GM18907 (cell line): ENCODE measurements at regions not wholly inside any gene's neighbourhood (a gene's known extent, or its start where the extent isn't known, plus 50 kb on each side); places are given as distances from the start of the nearest gene placed in this dataset.

Experiments used
- ATAC-seq: cut with Tn5 transposase; IDR thresholded peaks from one replicate; pipeline ENCODE4 v1.9.1; 2021; ENCODE audit warnings: mild to moderate bottlenecking, moderate library complexity; ENCODE audit not compliant: unreplicated experiment

DNA sequence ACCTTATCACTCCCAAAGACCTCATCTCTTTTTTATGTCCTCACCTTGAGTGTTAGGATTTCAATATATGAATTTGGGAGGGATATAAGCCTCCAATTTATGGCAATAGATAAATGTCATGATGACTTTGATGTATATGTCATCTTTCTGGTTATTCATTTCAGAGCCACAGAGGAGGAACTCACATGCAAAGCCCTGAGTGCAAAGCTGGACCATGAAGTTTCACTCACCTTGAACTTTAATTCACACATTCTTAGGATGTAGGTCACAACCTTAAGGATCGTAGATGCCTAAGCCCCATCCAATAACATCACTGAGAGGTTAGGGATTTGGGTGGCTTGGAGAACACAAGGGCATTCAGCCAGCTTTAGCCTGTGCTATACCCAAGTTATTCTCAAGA is 81.9 kb upstream of the ZPBP start:
- no peak for ATAC-seq

DNA sequence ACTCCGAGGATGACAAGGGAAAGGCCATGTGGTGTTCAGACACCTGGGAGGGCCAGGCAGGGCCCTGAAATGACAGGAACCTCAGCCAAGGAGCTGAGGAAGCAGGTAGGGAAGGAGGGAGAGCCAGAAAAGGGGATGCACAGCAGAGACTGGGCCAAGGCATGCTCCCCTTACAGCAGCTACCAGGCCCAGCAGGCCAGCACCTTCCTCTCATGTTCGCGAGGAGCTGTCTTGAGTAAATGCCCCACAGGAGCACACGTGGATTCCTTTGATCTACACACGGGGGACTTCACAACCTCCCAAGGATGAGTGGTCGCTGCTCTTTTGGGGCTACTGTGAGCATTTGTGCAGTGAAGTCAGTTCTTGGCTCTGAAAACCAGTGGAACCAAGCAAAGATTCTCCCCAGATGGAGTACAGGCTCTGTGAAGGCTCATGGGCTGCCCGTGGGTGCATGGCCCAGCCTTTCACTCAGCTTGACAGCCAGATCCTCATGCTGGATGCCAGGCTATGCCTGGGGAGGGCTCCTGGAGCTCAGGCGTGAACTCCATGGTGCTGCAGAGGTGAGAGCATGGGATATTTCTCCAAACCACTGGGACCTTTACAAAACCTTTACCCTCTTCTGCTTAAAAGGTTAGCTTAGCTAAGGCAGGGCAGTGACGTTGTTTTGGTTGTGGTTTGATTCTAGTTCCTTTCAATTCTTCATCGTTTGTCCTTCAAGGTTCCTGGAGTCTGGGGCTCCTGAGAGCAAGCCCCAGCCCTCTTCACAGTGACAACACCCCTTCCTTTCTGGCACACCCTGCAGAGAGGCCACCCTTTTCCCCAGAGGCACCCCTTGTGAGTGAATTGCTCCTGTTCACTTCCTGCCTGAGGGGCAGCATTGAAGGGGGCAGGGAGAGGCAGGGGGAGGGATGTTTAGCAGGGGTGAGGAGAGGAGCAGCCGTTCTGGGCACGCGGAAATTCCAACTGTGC is 74.2 kb upstream of the ZPBP start:
- ATAC-seq: peak; percentile 84

- ATAC-seq: no peak
Measured at GRCh38 chr7:50164559-50165170, 71.6 kb upstream of the ZPBP start.

- ATAC-seq: no peak
Measured at GRCh38 chr7:50160206-50160605, 67.2 kb upstream of the ZPBP start.

GRCh38 chr7:50159154-50159553 is 66.1 kb upstream of the ZPBP start:
- no peak for ATAC-seq

- no peak for ATAC-seq
Measured at GRCh38 chr7:50156706-50157105, 63.7 kb upstream of the ZPBP start.

DNA sequence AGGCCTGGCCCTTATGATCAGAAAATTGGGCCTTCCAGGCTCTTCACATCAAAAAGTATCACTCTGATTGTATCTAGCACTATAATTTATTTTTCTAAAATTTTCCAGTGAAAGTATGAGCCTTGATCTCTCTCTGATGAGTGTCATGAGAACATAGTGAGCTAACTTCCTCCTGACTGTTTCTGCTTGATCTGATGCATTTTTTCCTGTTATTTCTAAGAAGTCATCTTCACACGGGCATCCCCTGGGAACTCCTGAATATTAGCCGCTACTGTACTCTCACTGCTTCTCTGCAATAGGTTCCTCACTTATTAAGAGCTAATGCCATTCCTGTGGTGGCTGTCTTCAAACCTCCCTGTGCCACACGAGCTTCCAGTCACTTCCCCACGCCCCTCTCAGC is 63.1 kb upstream of the ZPBP start:
- no peak for ATAC-seq

GRCh38 chr7:50155755-50156154 is 62.7 kb upstream of the ZPBP start:
- no peak for ATAC-seq

DNA sequence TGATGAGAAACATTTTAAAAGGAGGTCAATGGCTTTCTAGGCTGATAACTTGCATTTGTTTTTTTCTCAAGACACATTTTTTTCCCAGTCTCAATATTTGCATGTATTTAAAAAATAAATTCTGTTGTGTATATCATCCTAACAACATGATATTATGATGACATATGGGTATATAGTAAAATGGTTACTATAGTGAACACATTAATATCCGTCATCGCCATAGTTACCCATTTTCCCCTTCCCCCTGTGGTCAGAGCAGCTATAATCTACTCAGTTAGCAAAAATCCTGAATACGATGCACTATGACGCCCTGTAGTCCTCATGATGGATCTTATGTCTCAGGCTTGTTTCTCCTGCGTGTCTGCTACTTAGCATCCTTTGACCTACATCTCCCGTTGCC is 60.9 kb upstream of the ZPBP start:
- no peak for ATAC-seq

DNA sequence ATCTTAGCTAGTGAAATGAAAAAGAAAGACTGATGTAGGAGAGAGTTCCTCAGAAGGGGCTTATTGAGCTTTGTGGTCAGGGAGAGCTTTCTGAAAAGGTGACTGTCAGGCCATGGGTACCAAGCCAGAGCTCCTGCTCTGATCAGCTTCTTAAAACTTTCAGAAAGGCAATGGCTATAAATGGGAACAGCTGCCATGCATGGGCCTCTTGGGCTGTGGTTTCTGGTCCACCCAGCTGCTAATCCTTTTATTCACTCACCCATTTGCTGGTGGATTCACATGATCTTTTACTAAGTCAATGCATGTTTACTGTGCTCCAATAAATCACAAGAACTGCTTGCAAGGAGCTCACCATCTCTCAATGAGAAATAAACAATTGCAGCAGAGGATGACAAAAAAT is 60.1 kb upstream of the ZPBP start:
- peak; percentile 36 for ATAC-seq

- ATAC-seq: no peak
Measured at GRCh38 chr7:50152486-50152885, 59.4 kb upstream of the ZPBP start.

DNA sequence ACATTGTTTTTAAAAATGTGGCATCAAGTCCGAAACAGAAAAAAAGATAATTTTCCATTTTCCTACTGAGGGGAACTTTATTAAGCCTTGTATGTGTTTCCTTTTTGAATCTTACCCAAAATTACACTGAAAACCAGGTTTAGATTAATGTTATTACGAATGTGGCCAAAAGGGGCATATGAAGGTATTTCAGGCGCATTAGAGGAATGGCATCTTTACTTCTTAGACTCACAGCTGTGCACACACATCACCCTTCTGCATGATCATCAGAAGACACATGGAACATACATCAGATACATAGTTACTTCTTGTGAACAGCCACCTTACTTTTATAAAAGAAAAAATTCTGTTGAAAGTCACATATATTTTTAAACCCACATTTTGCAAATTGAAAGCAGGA is 58.6 kb upstream of the ZPBP start:
- ATAC-seq: no peak

DNA sequence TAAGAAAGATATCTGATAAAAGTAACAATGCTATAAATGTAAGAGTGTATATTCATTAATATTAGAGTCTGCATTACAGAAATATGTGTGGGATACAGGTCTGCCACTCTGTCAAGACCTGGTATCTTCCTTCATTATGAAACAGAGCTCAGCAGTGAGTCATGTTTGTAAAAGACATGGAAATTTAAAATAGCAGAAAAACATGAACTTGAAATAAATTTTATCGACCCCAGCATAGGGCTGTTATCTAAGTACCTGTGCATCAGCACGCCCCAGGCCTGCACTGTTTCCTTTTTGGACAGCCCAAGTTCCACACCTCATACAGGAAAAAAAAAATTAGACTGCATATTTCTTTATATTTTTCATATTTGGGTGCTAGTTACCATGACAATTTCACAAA is 58.0 kb upstream of the ZPBP start:
- ATAC-seq: no peak

GRCh38 chr7:50149369-50149768 is 56.3 kb upstream of the ZPBP start:
- no peak for ATAC-seq

DNA sequence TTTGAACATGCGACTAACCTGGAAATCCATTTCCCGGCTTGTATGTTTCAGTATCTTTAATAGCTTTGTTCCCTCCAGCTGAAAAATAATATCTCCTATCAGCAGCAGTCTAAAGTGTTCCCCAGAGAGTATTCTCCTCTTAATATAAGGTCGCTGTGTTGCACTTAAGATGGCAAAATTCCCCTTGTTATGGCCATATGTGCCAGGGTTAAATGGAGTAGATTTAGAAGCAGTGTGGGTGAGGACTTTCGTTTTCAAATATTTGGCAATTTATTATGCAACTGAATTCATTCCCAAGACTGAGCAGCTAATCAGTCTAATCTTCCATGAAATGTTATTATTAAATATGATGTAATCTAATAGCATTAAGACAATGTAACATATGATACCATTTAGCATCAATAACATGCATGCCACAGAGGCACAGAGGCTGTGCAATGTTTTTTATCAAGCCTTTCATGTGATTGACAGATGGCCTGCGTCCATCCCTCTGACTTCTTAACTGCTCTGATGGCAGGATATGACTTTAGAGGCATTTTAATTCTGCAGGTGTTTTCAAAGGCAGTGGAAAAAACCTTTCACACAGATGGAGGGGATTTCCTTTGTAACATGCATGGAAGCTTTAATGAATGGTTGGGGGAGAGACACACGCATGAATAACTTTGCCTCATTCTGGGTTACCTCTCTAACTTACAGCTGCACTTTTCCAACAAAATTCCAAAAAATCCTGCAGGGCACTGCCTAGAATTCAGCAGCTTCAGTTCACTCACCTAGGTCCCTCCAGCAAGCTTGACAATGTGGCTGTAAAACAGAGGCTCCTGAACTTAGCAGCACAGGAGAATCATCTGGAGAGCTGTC is 55.1 kb upstream of the ZPBP start:
- peak; percentile 63 for ATAC-seq

- ATAC-seq: no peak
Measured at GRCh38 chr7:50146692-50147091, 53.6 kb upstream of the ZPBP start.

- peak; percentile 61 for ATAC-seq
Measured at GRCh38 chr7:50145801-50146338, 52.8 kb upstream of the ZPBP start.

DNA sequence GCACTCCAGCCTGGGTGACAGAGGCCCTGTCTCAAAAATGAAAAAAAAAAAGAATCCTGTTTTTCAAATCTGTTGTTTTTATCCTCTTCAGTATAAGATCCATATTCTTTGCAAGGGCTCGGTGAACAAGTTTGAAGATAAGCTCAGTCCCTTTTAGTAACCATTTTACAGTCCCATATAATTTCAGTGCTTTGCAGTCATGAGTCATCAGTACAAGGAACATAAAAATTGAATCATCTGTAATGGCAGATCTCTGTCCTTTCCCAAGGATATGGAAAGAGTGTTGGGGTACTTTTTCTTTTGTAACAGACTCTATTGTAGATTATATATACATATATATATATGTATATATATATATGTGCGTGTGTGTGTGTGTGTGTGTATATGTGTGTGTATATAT is 52.2 kb upstream of the ZPBP start:
- no peak for ATAC-seq
